ENCODE measurements at regions not wholly inside any gene's neighbourhood (a gene's known extent, or its start where the extent isn't known, plus 50 kb on each side); places are given as distances from the start of the nearest gene placed in this dataset.

GRCh38 chr12:39239490-39240486 lies 203.1 kb downstream of the KIF21A start:
- TF ChIP-seq CTCF (IDR thresholded peaks at IDR 0.05) = no peak
- TF ChIP-seq POLR2A (IDR thresholded peaks at IDR 0.05) = no peak
- TF ChIP-seq POLR2AphosphoS5 (IDR thresholded peaks at IDR 0.05) = no peak
